GM21786 (cell line): ENCODE measurements at regions not wholly inside any gene's neighbourhood (a gene's known extent, or its start where the extent isn't known, plus 50 kb on each side); places are given as distances from the start of the nearest gene placed in this dataset.
"Not testable (repeated sequence)": the region's sequence is repeated elsewhere in the genome, so short reads cannot be mapped to it uniquely, and the experiment has no call there.

Source experiments
- ATAC-seq: cut with Tn5 transposase; IDR thresholded peaks from one replicate; pipeline ENCODE4 v1.9.1; 2021; ENCODE audit not compliant: unreplicated experiment

DNA sequence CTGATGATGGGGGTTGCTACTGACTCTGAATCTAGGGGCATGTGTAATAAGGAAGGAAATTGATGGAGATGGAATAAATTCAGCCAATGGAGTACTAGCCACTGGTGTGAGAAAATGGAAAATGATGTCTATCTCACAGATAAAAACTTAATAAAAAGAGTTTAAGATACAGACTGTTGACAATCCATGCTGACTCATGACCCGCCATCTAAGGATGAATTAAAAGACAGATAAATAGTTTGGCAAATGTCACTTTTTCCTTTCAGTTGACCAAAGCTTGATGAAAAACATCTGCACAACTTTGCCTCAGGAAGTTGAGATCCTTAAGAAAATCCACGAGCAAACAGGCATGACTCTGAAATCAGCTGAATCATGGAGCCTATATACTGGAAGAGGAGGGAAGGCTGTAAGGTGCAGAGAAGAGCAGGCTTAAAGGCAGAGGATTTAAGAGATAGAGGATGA is 82.6 kb upstream of the BMP5 start:
- ATAC-seq = no peak

DNA sequence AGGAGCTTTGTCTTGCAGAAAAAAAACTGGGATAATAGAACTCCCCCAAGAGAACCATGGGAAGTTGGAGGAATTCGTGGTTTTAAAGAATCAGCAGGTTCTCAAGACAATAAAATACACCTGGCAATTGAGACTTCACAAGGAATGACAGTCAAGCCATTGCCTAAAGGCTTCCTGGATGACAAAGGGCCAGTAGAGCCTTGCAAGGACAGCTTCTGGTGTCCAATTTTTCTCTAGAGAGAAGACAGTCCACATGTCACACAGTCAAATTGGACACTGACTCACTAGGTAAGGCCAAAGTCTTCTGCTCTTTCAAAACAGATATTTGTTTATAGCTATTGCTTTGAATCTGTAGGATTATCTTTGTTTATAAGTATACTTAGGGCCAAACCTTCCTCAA is 80.3 kb upstream of the BMP5 start:
- no peak for ATAC-seq

DNA sequence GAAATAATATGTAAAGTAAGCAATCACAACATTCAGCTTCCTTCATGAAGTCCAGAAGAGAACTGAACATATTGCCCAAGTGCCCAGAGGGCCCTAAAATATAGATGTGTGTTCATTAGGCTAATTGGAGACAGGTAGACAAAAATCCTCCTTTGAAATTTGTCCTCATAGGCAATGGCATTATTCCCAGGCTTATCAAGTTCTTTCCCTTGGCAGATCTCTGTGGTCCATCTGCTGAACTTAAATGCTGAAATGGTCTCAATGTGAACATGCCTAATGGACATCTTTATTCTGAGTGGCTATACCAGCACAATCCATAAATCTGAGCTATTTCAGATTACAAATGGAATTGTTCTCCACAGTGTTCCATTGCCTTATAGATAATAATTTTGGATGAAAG is 79.0 kb upstream of the BMP5 start:
- no peak for ATAC-seq

DNA sequence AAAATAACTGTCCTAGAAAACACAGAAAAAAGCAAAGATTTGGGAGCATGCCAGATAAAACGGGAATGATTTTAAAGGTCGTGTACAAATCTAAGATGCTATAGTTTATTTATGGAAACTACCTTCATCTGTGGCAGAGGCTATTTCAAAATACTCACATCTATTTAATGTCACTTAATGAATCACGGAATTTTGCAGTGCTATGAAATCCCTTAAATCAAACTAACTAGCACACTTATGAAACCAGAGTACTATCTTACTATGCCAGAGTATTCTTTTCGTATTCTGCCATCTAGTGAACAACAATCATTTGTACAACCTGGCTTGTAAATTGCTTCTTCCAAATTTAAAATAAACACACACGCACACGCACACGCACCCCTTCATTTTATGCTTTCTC is 77.9 kb upstream of the BMP5 start:
- no peak for ATAC-seq

DNA sequence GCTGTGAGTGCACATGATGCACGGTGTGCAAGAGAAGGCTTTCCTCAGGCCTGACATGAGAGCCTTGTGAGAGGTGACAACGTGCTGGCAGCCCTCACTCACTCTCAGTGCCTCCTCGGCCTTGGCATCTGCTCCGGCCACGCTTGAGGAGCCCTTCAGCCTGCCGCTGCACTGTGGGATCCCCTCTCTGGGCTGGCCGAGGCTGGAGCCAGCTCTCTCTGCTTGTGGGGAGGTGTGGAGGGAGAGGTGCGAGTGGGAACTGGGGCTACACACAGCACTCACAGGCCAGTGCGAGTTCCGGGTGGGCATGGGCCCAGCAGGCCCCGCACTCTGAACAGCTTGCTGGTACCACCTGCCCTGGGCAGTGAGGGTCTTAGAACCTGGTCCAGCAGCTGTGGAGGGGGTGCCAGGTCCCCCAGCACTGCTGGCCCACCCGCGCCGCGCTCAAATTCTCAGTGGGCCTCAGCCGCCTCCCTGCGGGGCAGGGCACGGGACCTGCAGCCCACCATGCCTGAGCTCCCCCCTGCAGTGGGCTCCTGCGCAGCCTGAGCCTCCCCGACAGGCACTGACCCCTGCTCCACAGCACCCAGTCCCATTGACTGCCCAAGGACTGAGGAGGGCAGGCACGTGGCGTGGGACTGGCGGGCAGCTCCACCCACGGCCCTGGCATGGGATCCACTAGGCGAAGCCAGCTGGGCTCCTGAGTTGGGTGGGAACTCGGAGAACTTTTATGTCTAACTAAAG is 74.9 kb upstream of the BMP5 start:
- no peak for ATAC-seq

DNA sequence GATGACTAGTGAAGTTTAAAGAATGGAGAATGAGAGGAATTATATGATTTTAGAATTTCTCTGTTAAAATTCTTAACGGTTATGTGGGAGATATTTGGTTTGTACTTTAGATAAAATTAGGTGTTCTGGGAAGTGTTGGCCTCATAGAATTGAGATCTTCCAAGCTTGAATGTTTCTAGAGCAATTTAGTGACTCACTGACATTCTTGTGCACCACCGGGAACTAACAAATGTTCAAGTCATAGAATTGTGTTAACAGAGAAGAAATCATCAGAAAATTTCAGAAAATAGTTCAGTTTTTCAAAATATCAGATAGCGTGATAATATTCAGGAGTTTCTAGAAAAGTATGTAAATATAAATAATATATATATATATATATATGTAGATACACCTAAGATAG is 67.9 kb upstream of the BMP5 start:
- ATAC-seq = no peak

DNA sequence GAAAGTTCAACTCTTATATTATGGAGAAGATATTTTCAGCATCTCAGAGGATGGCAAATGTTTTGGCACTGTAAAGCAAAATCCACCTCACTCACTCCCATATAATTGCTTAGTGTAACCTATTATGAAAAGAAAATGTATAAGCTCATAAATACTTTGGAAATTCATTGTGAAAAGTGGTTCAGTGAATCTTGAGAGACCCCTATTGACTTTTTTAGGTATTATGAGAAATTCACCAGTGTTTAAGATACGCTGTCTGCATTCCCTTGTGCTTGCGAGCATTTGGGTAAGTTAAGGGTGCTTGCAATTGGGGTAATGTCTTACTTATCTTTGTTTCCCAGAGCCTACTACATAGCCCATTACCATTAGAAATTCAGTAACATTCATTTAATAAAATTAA is 66.3 kb upstream of the BMP5 start:
- no peak for ATAC-seq

DNA sequence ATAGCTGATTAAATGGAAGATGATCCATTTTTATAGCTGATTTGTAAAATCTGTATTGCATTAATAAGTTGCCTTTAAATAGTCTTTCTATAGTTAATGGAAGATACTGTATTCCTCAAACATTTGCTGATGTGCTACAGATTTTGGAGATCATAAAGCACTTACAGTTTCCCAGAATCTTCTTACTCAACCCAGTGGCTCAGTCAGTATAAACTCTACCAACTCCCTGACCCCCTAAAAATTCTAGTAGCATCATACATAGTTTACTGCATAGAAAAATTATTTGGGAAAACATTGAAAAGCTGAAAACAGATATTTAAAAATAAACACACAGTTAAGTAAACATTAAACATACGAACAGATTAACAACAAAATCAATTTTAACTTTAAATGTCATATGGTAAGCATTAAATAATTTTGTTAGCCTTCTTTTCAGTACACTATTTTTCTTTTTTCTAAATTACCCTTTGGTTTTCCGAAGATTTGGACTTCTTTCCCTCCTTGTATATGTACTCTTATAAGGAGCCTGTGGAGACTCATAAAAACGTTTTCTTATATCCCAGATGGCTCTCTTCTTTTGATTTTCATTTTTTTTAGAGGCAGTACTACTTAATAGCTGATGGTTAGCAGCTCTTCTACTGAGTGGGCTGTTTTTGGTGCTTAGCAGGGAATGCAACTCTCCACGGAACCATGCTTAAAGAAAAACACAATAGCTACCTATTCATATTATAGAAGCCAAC is 62.7 kb upstream of the BMP5 start:
- no peak for ATAC-seq

DNA sequence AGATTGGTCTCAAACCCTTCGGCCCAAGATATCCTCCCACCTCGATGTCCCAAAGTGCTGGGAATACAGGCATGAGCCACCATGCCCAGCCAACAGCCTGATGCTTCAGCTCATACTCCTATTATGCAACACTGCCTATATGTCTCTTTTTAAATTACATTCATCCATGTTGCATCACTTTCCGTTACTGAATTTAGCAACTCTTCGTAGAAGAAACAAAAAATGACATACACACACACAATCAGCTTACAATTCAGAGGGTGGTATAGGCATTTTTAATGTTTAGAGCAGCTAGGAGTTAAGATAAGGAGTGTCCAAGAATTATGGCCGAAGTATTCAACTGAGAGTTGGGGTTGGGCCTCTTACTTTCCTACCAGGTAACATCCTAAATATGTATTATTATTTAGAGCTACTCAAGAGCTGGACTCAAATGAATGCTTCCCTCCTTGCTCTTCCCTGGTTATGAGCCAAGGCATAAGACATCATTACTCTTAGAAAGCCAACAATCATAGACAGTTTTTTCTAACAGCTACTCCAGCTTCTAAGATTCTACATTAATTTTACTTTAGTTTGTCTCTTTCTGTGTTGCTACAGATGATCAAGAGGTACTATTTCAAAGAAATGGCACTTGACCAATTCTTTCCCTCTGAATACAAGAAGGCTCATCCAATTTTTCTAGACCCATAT is 62.0 kb upstream of the BMP5 start:
- ATAC-seq = no peak

DNA sequence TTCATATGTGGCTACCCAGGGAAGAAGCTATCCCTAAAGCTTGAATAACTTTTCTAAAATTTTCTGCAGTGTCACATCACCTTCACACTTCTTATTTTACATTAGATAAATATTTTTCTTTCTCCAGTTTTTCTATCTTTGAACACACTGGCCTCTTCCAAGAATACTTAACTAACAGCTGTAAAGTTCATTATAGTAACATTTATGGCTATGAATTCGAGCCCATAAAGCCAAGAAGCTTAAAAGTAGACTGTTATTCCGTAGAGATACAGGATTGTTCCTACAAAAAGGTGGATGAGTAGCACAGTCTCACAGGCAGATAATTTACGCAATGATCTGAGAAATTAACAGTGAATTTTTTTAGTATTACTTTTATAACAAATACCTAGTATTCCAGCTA is 55.7 kb upstream of the BMP5 start:
- no peak for ATAC-seq

DNA sequence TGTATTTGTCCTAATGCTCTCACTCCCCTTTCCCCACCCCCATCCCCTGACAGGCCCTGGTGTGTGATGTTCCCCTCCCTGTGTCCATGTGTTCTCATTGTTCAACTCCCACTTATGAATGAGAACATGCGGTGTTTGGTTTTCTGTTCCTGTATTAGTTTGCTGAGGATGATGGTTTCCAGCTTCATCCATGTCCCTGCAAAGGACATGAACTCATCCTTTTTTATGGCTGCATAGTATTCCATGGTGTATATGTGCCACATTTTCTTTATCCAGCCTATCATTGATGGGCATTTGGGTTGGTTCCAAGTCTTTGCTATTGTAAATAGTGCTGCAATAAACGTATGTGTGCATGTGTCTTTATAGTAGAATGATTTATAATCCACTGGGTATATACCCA is 52.3 kb upstream of the BMP5 start:
- not testable (repeated sequence) for ATAC-seq

DNA sequence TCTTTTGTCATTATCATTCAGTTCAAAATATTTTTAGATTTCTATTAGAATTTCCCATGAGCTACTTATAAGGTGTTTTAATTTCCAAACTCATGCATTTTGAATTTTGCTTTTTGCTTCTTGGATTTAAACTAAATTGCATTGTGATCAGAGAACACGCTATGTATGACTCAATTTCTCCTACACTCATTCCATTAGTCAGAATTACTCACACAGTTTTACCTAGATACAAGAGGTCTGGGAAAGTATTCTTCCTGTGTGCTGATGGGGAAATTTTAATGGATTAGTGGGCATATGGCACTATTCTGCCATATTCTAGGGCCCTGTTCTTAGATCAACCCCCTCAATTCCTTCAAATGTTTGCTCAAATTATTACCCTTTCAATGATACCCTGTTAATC is 49.9 kb upstream of the BMP5 start:
- ATAC-seq = no peak
